IPS DF 6.9 (cell line): ENCODE measurements at regions not wholly inside any gene's neighbourhood (a gene's known extent, or its start where the extent isn't known, plus 50 kb on each side); places are given as distances from the start of the nearest gene placed in this dataset.
A peak's percentile ranks its signal among the peaks of the same experiment; 100 is the strongest.

Experiments used
- DNase-seq: peaks from one replicate; pipeline ENCODE4 v3.0.0-alpha.2; 2013; ENCODE audit warnings: low read depth, low spot score
- H3K27ac ChIP-seq: one replicate; pipeline ENCODE4 v1.5.1; 2013; ENCODE audit warnings: low read length, control low read depth
- H3K27me3 ChIP-seq: 2 replicates; pipeline ENCODE4 v1.6.1; 2013; ENCODE audit warnings: mild to moderate bottlenecking, low read length; ENCODE audit not compliant: control insufficient read depth, insufficient read depth
- H3K36me3 ChIP-seq: 2 replicates; pipeline ENCODE4 v1.6.1; 2013; ENCODE audit warnings: low read length; ENCODE audit not compliant: control insufficient read depth, insufficient read depth
- H3K4me1 ChIP-seq: 2 replicates; pipeline ENCODE4 v1.6.1; 2013; ENCODE audit warnings: low read length; ENCODE audit not compliant: control insufficient read depth, insufficient read depth
- H3K4me3 ChIP-seq: 2 replicates; pipeline ENCODE4 v1.5.1; 2013; ENCODE audit warnings: mild to moderate bottlenecking, low read length
- H3K9me3 ChIP-seq: 2 replicates; pipeline ENCODE4 v1.6.1; 2013; ENCODE audit warnings: low read length, inconsistent platforms; ENCODE audit not compliant: control insufficient read depth, insufficient read depth
- whole genome bisulfite sequencing: extraction: QIAGEN DNeasy Blood & Tissue Kit; methylation state at CpG from one replicate; pipeline ENCODE4 v1.1.7; 2013; ENCODE audit warnings: mixed read lengths, missing lambda C conversion rate; ENCODE audit not compliant: insufficient read length, insufficient coverage; 5-methylcytosine and 5-hydroxymethylcytosine counted together

DNA sequence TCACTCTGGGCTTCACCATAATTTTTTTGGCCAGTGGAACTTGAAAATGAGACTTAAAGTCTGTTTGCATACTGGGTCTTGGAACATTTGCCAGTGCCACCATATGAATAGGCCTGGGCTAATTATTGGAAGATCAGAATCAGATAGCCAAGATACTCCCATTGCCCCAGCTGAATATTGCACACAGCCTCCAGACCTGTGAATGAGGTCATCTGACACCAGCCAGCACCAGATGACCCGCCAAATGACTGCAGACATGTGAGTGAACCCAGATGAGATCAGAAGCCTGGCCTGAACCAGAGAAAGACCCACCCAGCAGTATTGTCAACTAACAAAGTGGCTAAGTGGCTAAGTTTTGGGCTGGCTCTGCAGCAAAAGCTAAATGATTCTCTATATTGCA lies 220.5 kb upstream of the MPDZ start:
- Histone ChIP-seq H3K27ac (no peak overlapping the region), H3K4me1 (no peaks in the 10 kb centered on the region), H3K27me3 (no peaks in the 10 kb centered on the region), H3K9me3 (no peaks in the 10 kb centered on the region), H3K36me3 (no peaks in the 10 kb centered on the region), H3K4me3 (no peak overlapping the region)
- DNase-seq, result no peak
- WGBS, result no CpG with 5 or more reads among the region's 1 CpG

DNA sequence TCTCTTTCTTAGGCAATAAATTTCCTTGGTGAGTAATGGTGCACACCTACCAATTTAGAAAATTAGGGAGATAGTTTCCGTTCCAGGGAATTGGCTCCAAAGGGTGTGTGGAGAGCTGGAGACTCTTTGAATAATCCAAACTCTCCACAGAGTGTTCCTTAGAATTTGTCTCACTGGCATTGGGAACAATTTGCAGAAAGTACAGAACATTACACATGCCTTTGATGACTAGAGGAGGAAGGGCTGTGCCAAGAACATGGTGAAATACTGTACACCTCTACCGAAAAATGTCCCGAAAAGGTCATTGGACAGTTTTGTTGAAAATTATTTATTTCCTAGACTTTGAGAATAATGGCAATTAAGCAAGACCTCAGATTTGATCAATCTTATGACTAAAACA lies 214.2 kb upstream of the MPDZ start:
- no peaks in the 10 kb centered on the region for H3K9me3 ChIP-seq
- no peak for DNase-seq
- no peaks in the 10 kb centered on the region for H3K36me3 ChIP-seq
- no peak overlapping the region for H3K27ac ChIP-seq
- peaks cover 4% of the 10 kb centered on the region; the same call in 1 of the 2 replicates for H3K4me1 ChIP-seq
- no peaks in the 10 kb centered on the region for H3K27me3 ChIP-seq
- no CpG with 5 or more reads among the region's 3 CpGs for WGBS
- no peak overlapping the region for H3K4me3 ChIP-seq

DNA sequence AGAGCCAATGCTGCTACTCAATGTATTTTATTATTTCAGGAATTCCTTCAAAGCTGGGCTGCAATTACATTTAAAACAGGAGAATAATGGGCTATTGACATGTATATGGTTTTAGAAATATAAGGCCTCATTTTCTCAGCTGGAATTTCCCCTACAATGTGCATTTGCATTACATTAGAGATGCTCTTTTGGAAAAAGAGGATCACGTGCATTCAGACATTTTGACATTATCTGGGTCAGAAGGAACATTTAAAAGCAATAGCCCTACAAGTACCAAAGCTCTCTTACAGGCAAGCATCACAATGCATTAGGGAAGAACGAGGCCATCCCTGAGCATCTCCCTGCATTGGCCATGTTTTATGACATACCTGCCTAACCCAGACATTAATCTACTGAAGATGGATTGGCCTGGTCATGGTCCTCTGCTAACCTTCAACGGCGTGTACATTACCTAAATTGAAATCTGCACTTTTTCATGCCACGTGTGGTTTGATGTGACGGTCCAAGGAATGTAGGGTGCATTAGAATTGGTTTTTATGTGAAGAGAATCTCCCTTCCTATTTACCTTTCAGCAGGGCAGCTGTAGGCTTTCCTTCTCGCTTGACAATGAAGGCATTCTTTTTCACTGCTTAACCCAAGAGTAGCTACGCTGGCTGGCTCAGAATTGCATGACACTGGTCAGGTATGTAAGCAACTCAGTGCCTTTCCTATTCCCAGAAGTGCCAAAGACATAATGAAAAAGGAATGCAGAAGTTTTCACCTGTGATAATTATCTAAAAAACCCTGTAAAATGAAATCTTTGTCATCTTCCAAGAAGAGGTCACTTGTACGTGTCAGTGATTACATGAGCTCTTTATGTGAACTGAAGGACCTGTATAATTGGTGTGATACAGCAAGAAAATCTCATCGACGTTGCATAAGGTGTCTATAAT lies 212.3 kb upstream of the MPDZ start:
- DNase-seq, result peak; percentile 58
- H3K27ac ChIP-seq, result peak overlapping the region; percentile 90
- WGBS, result no CpG with 5 or more reads among the region's 11 CpGs

DNA sequence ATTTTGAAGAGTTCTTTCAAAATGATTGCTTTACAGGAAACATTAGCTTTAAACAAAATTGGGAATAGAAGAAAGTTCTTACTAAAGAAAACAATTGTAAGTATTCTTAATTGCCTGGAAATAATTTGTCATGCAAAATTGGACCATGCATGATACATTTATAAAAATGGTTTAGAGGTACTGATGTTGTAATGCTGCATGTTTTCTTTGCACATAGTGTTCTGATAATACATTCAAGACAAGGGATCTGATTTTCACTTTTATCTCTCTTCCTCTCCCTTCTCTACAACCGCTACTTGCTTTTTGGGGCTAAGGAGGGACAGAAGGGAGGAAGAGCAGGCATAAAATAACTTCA lies 211.6 kb upstream of the MPDZ start:
- no peaks in the 10 kb centered on the region for H3K9me3 ChIP-seq
- no peaks in the 10 kb centered on the region for H3K36me3 ChIP-seq
- no CpG with 5 or more reads among the region's 1 CpG for WGBS
- H3K27me3 ChIP-seq, result no peaks in the 10 kb centered on the region
- no peak overlapping the region for H3K27ac ChIP-seq
- no peak overlapping the region for H3K4me3 ChIP-seq
- peaks cover 4% of the 10 kb centered on the region; the same call in 1 of the 2 replicates for H3K4me1 ChIP-seq
- no peak for DNase-seq

More for the DNA sequence above, 212.3 kb upstream of the MPDZ start:
- H3K9me3 ChIP-seq, result no peaks in the 10 kb centered on the region
- no peak overlapping the region for H3K4me3 ChIP-seq
- no peaks in the 10 kb centered on the region for H3K36me3 ChIP-seq
- peaks cover 4% of the 10 kb centered on the region; the same call in 1 of the 2 replicates for H3K4me1 ChIP-seq
- H3K27me3 ChIP-seq, result no peaks in the 10 kb centered on the region

DNA sequence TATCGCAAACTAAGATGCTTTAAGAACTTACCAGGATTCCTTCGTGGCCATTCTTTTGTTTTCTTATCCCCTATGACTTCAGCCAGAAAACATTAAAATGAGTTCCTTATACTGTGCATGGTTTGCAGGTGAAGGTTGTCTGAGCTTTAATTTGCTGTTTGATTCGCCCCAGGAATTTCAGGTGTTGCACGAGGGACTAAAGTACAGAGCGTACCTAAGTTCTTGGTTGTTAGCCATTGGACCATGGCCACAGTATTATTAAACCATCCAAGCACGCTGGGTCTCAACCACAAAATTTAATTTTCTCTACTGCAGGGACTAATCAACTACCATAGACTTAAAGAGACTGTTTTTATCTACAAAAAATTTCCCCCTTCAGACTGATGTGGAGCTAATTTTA lies 208.4 kb upstream of the MPDZ start:
- Histone ChIP-seq H3K4me1 (peaks cover 4% of the 10 kb centered on the region; the same call in 1 of the 2 replicates), H3K27me3 (no peaks in the 10 kb centered on the region), H3K27ac (no peak overlapping the region), H3K36me3 (no peaks in the 10 kb centered on the region), H3K4me3 (no peak overlapping the region), H3K9me3 (no peaks in the 10 kb centered on the region)
- no peak for DNase-seq
- WGBS, result no CpG with 5 or more reads among the region's 6 CpGs

DNA sequence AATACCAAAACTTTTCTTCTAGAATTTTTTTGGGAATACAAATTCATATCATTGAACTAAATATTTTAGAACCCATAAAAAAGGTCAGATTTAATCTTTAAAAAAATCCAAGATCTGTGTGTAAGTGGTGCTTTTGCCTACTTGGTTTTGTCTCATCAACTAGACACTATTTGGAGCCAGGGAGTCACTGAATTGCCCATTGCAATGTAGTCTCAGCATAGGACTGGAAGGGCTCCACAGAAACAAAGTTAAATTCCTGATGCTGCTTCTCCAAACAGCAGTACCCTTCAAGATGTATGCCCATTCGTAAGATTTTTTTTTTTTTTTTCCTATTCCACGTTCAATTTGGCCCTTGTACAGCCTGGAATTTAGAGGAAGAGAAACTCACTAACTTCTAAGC lies 208.0 kb upstream of the MPDZ start:
- Histone ChIP-seq H3K27me3 (no peaks in the 10 kb centered on the region), H3K9me3 (no peaks in the 10 kb centered on the region), H3K4me1 (peaks cover 4% of the 10 kb centered on the region; the same call in 1 of the 2 replicates), H3K4me3 (no peak overlapping the region), H3K36me3 (no peaks in the 10 kb centered on the region), H3K27ac (no peak overlapping the region)
- no peak for DNase-seq
- WGBS, result no CpG with 5 or more reads among the region's 2 CpGs

DNA sequence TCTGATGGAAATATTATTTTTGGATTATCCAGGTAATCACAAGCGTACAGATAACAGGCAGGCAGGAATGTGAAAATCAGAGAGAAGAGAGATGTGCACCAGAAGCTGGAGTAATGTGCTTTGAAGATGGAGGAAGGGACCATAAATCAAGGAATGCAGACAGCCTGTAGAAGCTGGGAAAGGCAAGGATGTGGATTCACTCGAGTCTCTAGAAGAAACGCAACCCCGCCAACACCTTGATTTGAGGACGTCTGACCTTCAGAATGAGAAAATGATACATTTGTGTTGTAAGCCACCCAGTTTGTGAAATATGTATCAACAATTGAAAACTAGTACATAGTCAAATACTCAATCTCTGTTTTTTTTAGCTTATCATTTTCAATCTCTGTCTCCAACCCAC lies 207.6 kb upstream of the MPDZ start:
- no peak for DNase-seq
- no peaks in the 10 kb centered on the region for H3K9me3 ChIP-seq
- WGBS, result no CpG with 5 or more reads among the region's 5 CpGs

DNA sequence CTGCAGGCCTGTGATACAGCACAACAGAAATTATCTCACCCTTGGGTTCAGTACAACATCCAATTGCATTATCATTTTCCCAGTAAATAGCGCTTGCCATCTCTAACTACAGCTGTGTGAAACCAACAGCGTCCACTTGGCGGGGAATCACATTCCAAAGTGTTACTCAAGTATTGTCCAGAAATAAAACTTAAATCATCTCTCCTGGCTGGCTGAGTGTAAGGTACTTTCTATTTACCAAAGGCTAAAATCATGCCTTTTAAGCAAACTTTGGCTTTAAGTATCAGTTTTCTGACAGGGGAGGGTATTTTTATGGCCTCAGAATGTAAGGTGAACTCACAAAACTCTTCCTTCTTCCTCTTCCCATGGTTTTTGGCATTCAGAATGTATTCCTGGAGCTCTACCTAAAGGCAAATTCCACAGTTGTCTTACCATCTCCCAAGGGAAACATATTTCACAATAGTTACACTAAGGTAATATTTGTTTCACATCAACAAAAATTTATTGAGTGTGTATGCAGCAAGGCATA lies 205.6 kb upstream of the MPDZ start:
- Histone ChIP-seq H3K9me3 (no peaks in the 10 kb centered on the region), H3K27ac (no peak overlapping the region), H3K4me1 (peaks cover 2% of the 10 kb centered on the region; the same call in 1 of the 2 replicates), H3K4me3 (no peak overlapping the region), H3K36me3 (no peaks in the 10 kb centered on the region), H3K27me3 (no peaks in the 10 kb centered on the region)
- WGBS, result no CpG with 5 or more reads among the region's 3 CpGs
- DNase-seq, result no peak

More for the DNA sequence above, 207.6 kb upstream of the MPDZ start:
- peaks cover 4% of the 10 kb centered on the region; the same call in 1 of the 2 replicates for H3K4me1 ChIP-seq
- no peak overlapping the region for H3K27ac ChIP-seq
- no peaks in the 10 kb centered on the region for H3K36me3 ChIP-seq
- H3K4me3 ChIP-seq, result no peak overlapping the region
- H3K27me3 ChIP-seq, result no peaks in the 10 kb centered on the region

DNA sequence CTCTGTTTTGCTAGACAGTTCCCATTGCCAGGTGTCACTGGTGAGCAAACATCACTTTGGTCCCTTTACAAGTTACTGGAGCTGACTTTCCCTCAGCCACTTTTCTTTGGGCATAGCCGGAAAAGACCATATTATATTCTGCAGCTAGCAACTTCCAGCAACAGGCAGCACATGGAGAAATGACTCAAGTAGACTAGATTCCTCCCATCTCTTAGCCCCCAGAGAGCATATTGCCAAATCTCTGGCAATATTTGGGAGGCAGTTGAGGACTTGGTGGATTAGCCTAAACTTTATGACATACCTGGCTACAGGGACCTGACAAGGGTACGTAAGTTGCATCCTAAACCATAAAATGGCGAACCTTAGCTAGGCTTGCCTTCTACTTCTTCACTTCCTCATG lies 204.7 kb upstream of the MPDZ start:
- WGBS, result no CpG with 5 or more reads among the region's 3 CpGs
- no peak for DNase-seq
- H3K27ac ChIP-seq, result no peak overlapping the region
- H3K27me3 ChIP-seq, result no peaks in the 10 kb centered on the region
- H3K4me3 ChIP-seq, result no peak overlapping the region
- H3K9me3 ChIP-seq, result no peaks in the 10 kb centered on the region
- H3K36me3 ChIP-seq, result no peaks in the 10 kb centered on the region
- no peaks in the 10 kb centered on the region for H3K4me1 ChIP-seq

DNA sequence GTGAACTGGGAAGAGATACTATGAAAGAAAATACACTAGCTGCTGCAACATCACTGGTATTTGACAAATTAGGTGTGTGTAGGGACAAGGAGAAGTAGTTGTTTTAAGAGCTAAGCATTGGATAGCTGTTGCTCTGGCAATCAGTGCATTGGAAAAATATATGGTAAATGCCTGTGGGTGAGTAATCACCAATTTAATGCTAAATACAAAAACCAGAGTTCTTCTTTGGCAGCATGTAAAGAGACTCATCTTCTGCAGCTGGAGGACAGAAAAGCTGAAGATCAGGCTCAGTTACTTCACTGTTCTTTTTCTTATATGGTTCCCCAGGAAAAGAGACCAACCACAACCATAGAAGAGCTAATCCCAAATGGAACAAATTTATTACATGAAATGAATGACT lies 201.8 kb upstream of the MPDZ start:
- no peaks in the 10 kb centered on the region for H3K36me3 ChIP-seq
- H3K27me3 ChIP-seq, result no peaks in the 10 kb centered on the region
- no peak overlapping the region for H3K27ac ChIP-seq
- H3K4me3 ChIP-seq, result no peak overlapping the region
- H3K4me1 ChIP-seq, result no peaks in the 10 kb centered on the region
- H3K9me3 ChIP-seq, result no peaks in the 10 kb centered on the region
- DNase-seq, result no peak

DNA sequence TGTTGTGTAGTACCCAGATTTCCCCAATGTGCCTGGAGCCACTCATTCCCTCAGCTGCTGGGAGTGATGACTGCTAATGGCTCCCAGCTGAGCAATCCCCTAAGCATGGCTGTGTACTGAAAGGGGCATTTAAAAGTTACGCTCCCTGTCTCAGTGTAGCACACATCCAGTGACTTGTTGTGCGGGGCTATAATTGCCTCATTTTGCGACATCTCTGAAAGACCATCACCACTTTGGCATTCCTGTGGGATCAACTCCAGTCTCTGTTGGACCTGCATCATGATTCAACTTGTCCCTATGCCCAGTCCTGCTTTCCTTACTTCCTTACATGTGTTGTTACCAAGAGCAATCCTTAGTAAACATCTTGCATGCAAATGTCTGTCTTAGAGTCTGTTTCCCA lies 201.2 kb upstream of the MPDZ start:
- WGBS, result no CpG with 5 or more reads among the region's 3 CpGs
- no peak overlapping the region for H3K27ac ChIP-seq
- no peaks in the 10 kb centered on the region for H3K4me1 ChIP-seq
- no peaks in the 10 kb centered on the region for H3K27me3 ChIP-seq
- H3K36me3 ChIP-seq, result no peaks in the 10 kb centered on the region
- H3K4me3 ChIP-seq, result no peak overlapping the region
- H3K9me3 ChIP-seq, result no peaks in the 10 kb centered on the region
- DNase-seq, result no peak
